ENCODE measurements at regions not wholly inside any gene's neighbourhood (a gene's known extent, or its start where the extent isn't known, plus 50 kb on each side); places are given as distances from the start of the nearest gene placed in this dataset.
A peak's percentile ranks its signal among the peaks of the same experiment; 100 is the strongest.

- in situ Hi-C loops (cut with MboI; ENCODE audit: low pct_ligation_motif_present in 1 of 4, low pct_unique_long_range_greater_than_20kb in 1 of 4, low sequenced_read_pairs in 3 of 4), result no loop called here
- intact Hi-C loops (cut with DNase I; ENCODE audit: low total_unique reads), result no loop called here
- Histone ChIP-seq H3K4me1 (peaks cover 0 to 47% (median 14%) of the 10 kb centered on the region in 4 donors), H3K27ac (peak overlapping the region in 2 of 4 donors; percentile 1 to 34), H3K36me3 (no peaks in the 10 kb centered on the region), H3K27me3 (no peaks in the 10 kb centered on the region), H3K4me3 (no peak overlapping the region), H3K9me3 (no peaks in the 10 kb centered on the region)
- TF ChIP-seq CTCF (IDR thresholded peaks at IDR 0.05) (no peak), POLR2A (IDR thresholded peaks at IDR 0.05) (no peak), POLR2AphosphoS5 (IDR thresholded peaks at IDR 0.05) (no peak), EP300 (IDR thresholded peaks at IDR 0.05; ENCODE audit: low read depth) (no peak)
- DNase-seq, result peak; percentile 54
- WGBS, 2 donors (ENCODE audit: low coverage in 1 of 2), result 26 to 40% methylated on average over 1 of the region's 1 CpG
Observed at GRCh38 chr10:105647354-105647753, 1006.3 kb downstream of the SORCS3 start.

GRCh38 chr10:105644978-105645377, 1003.9 kb downstream of the SORCS3 start:
- no peaks in the 10 kb centered on the region for H3K9me3 ChIP-seq
- no peak for DNase-seq
- TF ChIP-seq EP300 (IDR thresholded peaks at IDR 0.05; ENCODE audit: low read depth), result no peak
- no peak for TF ChIP-seq POLR2AphosphoS5 (IDR thresholded peaks at IDR 0.05)
- no peak for TF ChIP-seq POLR2A (IDR thresholded peaks at IDR 0.05)
- no peak for TF ChIP-seq CTCF (IDR thresholded peaks at IDR 0.05)
- H3K4me1 ChIP-seq, result peaks cover 0 to 48% (median 14%) of the 10 kb centered on the region in 4 donors
- no peaks in the 10 kb centered on the region for H3K27me3 ChIP-seq
- in situ Hi-C loops (cut with MboI; ENCODE audit: low pct_ligation_motif_present in 1 of 4, low pct_unique_long_range_greater_than_20kb in 1 of 4, low sequenced_read_pairs in 3 of 4) (no loop called here), intact Hi-C loops (cut with DNase I; ENCODE audit: low total_unique reads) (no loop called here)
- peak overlapping the region in 2 of 4 donors; percentile 39 to 45 for H3K27ac ChIP-seq
- 76 to 80% methylated on average over 1 to 2 of the region's 2 CpGs for WGBS, 2 donors (ENCODE audit: low coverage in 1 of 2)
- H3K36me3 ChIP-seq, result no peaks in the 10 kb centered on the region
- no peak overlapping the region for H3K4me3 ChIP-seq

GRCh38 chr10:105644559-105644958, 1003.5 kb downstream of the SORCS3 start:
- in situ Hi-C loops (cut with MboI; ENCODE audit: low pct_ligation_motif_present in 1 of 4, low pct_unique_long_range_greater_than_20kb in 1 of 4, low sequenced_read_pairs in 3 of 4), result no loop called here
- H3K4me3 ChIP-seq, result no peak overlapping the region
- intact Hi-C loops (cut with DNase I; ENCODE audit: low total_unique reads), result no loop called here

GRCh38 chr10:105644091-105644490, 1003.0 kb downstream of the SORCS3 start:
- Histone ChIP-seq H3K9me3 (no peaks in the 10 kb centered on the region), H3K27ac (peak overlapping the region in 3 of 4 donors; percentile 19 to 45 (median 39)), H3K36me3 (no peaks in the 10 kb centered on the region), H3K4me3 (no peak overlapping the region), H3K4me1 (peaks cover 0 to 48% (median 14%) of the 10 kb centered on the region in 4 donors), H3K27me3 (no peaks in the 10 kb centered on the region)
- TF ChIP-seq CTCF (IDR thresholded peaks at IDR 0.05) (no peak), EP300 (IDR thresholded peaks at IDR 0.05; ENCODE audit: low read depth) (no peak)
- 16 to 24% methylated on average over 2 to 4 of the region's 4 CpGs for WGBS, 2 donors (ENCODE audit: low coverage in 1 of 2)
- DNase-seq, result peak; percentile 14
- in situ Hi-C loops (cut with MboI; ENCODE audit: low pct_ligation_motif_present in 1 of 4, low pct_unique_long_range_greater_than_20kb in 1 of 4, low sequenced_read_pairs in 3 of 4) (no loop called here), intact Hi-C loops (cut with DNase I; ENCODE audit: low total_unique reads) (no loop called here)

More at GRCh38 chr10:105644559-105644958, 1003.5 kb downstream of the SORCS3 start:
- Histone ChIP-seq H3K36me3 (no peaks in the 10 kb centered on the region), H3K27me3 (no peaks in the 10 kb centered on the region), H3K27ac (peak overlapping the region in 3 of 4 donors; percentile 19 to 45 (median 39)), H3K4me1 (peaks cover 0 to 48% (median 14%) of the 10 kb centered on the region in 4 donors), H3K9me3 (no peaks in the 10 kb centered on the region)
- TF ChIP-seq EP300 (IDR thresholded peaks at IDR 0.05; ENCODE audit: low read depth) (no peak), POLR2A (IDR thresholded peaks at IDR 0.05) (no peak), CTCF (IDR thresholded peaks at IDR 0.05) (no peak), POLR2AphosphoS5 (IDR thresholded peaks at IDR 0.05) (no peak)
- 52 to 67% methylated on average over 2 of the region's 2 CpGs for WGBS, 2 donors (ENCODE audit: low coverage in 1 of 2)
- DNase-seq, result no peak
